HG02763 (cell line): ENCODE measurements at regions not wholly inside any gene's neighbourhood (a gene's known extent, or its start where the extent isn't known, plus 50 kb on each side); places are given as distances from the start of the nearest gene placed in this dataset.
"Not testable (repeated sequence)": the region's sequence is repeated elsewhere in the genome, so short reads cannot be mapped to it uniquely, and the experiment has no call there.

Experiments used
- ATAC-seq: cut with Tn5 transposase; IDR thresholded peaks from one replicate; pipeline ENCODE4 v1.9.1; 2021; ENCODE audit warnings: mild to moderate bottlenecking, moderate library complexity; ENCODE audit not compliant: unreplicated experiment

- ATAC-seq = no peak
Measured at GRCh38 chr2:63737081-63737751, 104.5 kb upstream of the UGP2 start.

- no peak for ATAC-seq
Measured at GRCh38 chr2:63738019-63738418, 103.7 kb upstream of the UGP2 start.

- not testable (repeated sequence) for ATAC-seq
Measured at GRCh38 chr2:63739180-63739579, 102.5 kb upstream of the UGP2 start.

- ATAC-seq = no peak
Measured at GRCh38 chr2:63740020-63740419, 101.7 kb upstream of the UGP2 start.

- no peak for ATAC-seq
Measured at GRCh38 chr2:63740943-63741342, 100.8 kb upstream of the UGP2 start.

GRCh38 chr2:63741884-63742579 lies 99.7 kb upstream of the UGP2 start:
- ATAC-seq = no peak

GRCh38 chr2:63742580-63742976 lies 99.1 kb upstream of the UGP2 start:
- ATAC-seq = no peak

- ATAC-seq = no peak
Measured at GRCh38 chr2:63743170-63743981, 98.3 kb upstream of the UGP2 start.

- ATAC-seq = no peak
Measured at GRCh38 chr2:63743982-63744966, 97.4 kb upstream of the UGP2 start.

GRCh38 chr2:63746548-63746947 lies 95.1 kb upstream of the UGP2 start:
- not testable (repeated sequence) for ATAC-seq

GRCh38 chr2:63751901-63752300 lies 89.8 kb upstream of the UGP2 start:
- no peak for ATAC-seq

GRCh38 chr2:63755216-63755615 lies 86.5 kb upstream of the UGP2 start:
- no peak for ATAC-seq

- ATAC-seq = no peak
Measured at GRCh38 chr2:63755965-63756364, 85.7 kb upstream of the UGP2 start.

- no peak for ATAC-seq
Measured at GRCh38 chr2:63763391-63763941, 78.2 kb upstream of the UGP2 start.

- ATAC-seq = no peak
Measured at GRCh38 chr2:63764630-63765029, 77.1 kb upstream of the UGP2 start.

- ATAC-seq = no peak
Measured at GRCh38 chr2:63765117-63765516, 76.6 kb upstream of the UGP2 start.

GRCh38 chr2:63767307-63767706 lies 74.4 kb upstream of the UGP2 start:
- no peak for ATAC-seq

- ATAC-seq = no peak
Measured at GRCh38 chr2:63768051-63768450, 73.6 kb upstream of the UGP2 start.

- no peak for ATAC-seq
Measured at GRCh38 chr2:63769915-63770314, 71.8 kb upstream of the UGP2 start.

GRCh38 chr2:63772061-63772460 lies 69.6 kb upstream of the UGP2 start:
- no peak for ATAC-seq
